SW 1271 (cell line): ENCODE measurements at regions not wholly inside any gene's neighbourhood (a gene's known extent, or its start where the extent isn't known, plus 50 kb on each side); places are given as distances from the start of the nearest gene placed in this dataset.

Source experiments
- DNase-seq, 2 experiments: peaks; one replicate each; lab custom pipeline; 2025; lab: John Stamatoyannopoulos, UW

- DNase-seq, result no peak
These were observed 134.4 kb upstream of the SOX5 start for GRCh38 chr12:24083838-24084237.

GRCh38 chr12:24081606-24082005 lies 132.1 kb upstream of the SOX5 start:
- no peak for DNase-seq

GRCh38 chr12:24081092-24081529 lies 131.6 kb upstream of the SOX5 start:
- DNase-seq, result no peak

GRCh38 chr12:24080465-24080864 lies 131.0 kb upstream of the SOX5 start:
- no peak for DNase-seq

GRCh38 chr12:24079083-24079482 lies 129.6 kb upstream of the SOX5 start:
- DNase-seq, result no peak

GRCh38 chr12:24078318-24078765 lies 128.9 kb upstream of the SOX5 start:
- no peak for DNase-seq

GRCh38 chr12:24077161-24077560 lies 127.7 kb upstream of the SOX5 start:
- DNase-seq, result no peak

GRCh38 chr12:24075650-24076049 lies 126.2 kb upstream of the SOX5 start:
- no peak for DNase-seq

GRCh38 chr12:24073170-24073810 lies 123.8 kb upstream of the SOX5 start:
- DNase-seq, result no peak

GRCh38 chr12:24072302-24072701 lies 122.8 kb upstream of the SOX5 start:
- no peak for DNase-seq

GRCh38 chr12:24071842-24072241 lies 122.4 kb upstream of the SOX5 start:
- no peak for DNase-seq

GRCh38 chr12:24069532-24070395 lies 120.3 kb upstream of the SOX5 start:
- no peak for DNase-seq

GRCh38 chr12:24066865-24067264 lies 117.4 kb upstream of the SOX5 start:
- no peak for DNase-seq

GRCh38 chr12:24066097-24066496 lies 116.6 kb upstream of the SOX5 start:
- DNase-seq, result no peak

- DNase-seq, result no peak
These were observed 113.3 kb upstream of the SOX5 start for GRCh38 chr12:24062642-24063245.

GRCh38 chr12:24060089-24060488 lies 110.6 kb upstream of the SOX5 start:
- DNase-seq, result no peak

GRCh38 chr12:24057920-24058476 lies 108.5 kb upstream of the SOX5 start:
- DNase-seq, result no peak

- no peak for DNase-seq
These were observed 106.3 kb upstream of the SOX5 start for GRCh38 chr12:24055747-24056146.

- DNase-seq, result no peak
These were observed 104.9 kb upstream of the SOX5 start for GRCh38 chr12:24054416-24054815.

GRCh38 chr12:24049728-24050127 lies 100.3 kb upstream of the SOX5 start:
- no peak for DNase-seq

- DNase-seq, result no peak
These were observed 99.6 kb upstream of the SOX5 start for GRCh38 chr12:24049101-24049500.

- no peak for DNase-seq
These were observed 99.0 kb upstream of the SOX5 start for GRCh38 chr12:24048446-24048845.

- DNase-seq, result no peak
These were observed 97.9 kb upstream of the SOX5 start for GRCh38 chr12:24047326-24047725.
